ENCODE measurements at regions not wholly inside any gene's neighbourhood (a gene's known extent, or its start where the extent isn't known, plus 50 kb on each side); places are given as distances from the start of the nearest gene placed in this dataset.

DNA sequence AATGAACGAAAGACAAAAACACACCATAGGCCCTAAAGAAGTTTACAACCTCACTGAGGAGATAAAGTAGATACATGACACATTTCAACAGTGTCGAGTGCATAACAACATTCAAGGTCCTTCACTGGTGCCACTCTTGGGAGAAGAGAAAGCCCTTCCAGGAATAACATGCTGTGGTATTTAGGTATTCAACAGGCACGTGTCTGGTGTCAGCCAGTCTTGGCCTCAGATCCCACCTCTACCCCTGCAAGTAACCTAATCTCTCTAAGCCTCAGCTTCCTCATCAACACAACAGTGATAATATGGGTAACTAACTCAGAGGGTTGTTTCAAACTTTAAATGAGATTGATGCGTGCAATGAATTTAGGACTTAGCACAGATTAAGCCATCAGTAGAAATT, 235.0 kb upstream of the ZC3H12C start:
- no peaks in the 10 kb centered on the region for H3K36me3 ChIP-seq (ENCODE audit: insufficient read depth, low read length)
- Mint-ChIP-seq H3K4me3 (no peak overlapping the region), H3K9me3 (no peaks in the 10 kb centered on the region), H3K27ac (no peak overlapping the region), H3K4me1 (ENCODE audit: low read depth) (no peaks in the 10 kb centered on the region), H3K27me3 (no peaks in the 10 kb centered on the region), H3K36me3 (ENCODE audit: low read depth) (no peaks in the 10 kb centered on the region)
- no peaks in the 10 kb centered on the region for H3K27me3 ChIP-seq (ENCODE audit: control insufficient read depth in 1 of 2, insufficient read depth in 2 of 2, low read length in 2 of 2)
- ChIA-PET CTCF (no interaction called here), POLR2A (no interaction called here)
- no peak overlapping the region for H3K27ac ChIP-seq (ENCODE audit: low read depth in 1 of 2, low read length in 2 of 2)
- DNase-seq, result no peak
- TF ChIP-seq, protein P1, sequence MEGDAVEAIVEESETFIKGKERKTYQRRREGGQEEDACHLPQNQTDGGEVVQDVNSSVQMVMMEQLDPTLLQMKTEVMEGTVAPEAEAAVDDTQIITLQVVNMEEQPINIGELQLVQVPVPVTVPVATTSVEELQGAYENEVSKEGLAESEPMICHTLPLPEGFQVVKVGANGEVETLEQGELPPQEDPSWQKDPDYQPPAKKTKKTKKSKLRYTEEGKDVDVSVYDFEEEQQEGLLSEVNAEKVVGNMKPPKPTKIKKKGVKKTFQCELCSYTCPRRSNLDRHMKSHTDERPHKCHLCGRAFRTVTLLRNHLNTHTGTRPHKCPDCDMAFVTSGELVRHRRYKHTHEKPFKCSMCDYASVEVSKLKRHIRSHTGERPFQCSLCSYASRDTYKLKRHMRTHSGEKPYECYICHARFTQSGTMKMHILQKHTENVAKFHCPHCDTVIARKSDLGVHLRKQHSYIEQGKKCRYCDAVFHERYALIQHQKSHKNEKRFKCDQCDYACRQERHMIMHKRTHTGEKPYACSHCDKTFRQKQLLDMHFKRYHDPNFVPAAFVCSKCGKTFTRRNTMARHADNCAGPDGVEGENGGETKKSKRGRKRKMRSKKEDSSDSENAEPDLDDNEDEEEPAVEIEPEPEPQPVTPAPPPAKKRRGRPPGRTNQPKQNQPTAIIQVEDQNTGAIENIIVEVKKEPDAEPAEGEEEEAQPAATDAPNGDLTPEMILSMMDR (IDR thresholded peaks at IDR 0.05), result no peak
- intact Hi-C loops (cut with DNase I, micrococcal nuclease), result no loop called here
- H3K4me3 ChIP-seq (ENCODE audit: low read length), result no peak overlapping the region
- no peaks in the 10 kb centered on the region for H3K9me3 ChIP-seq (ENCODE audit: control insufficient read depth in 1 of 2, insufficient read depth in 1 of 2, low read length in 2 of 2)
- H3K4me1 ChIP-seq (ENCODE audit: insufficient read depth, low read length), result no peaks in the 10 kb centered on the region
- ATAC-seq (ENCODE audit: poor library complexity), result no peak

DNA sequence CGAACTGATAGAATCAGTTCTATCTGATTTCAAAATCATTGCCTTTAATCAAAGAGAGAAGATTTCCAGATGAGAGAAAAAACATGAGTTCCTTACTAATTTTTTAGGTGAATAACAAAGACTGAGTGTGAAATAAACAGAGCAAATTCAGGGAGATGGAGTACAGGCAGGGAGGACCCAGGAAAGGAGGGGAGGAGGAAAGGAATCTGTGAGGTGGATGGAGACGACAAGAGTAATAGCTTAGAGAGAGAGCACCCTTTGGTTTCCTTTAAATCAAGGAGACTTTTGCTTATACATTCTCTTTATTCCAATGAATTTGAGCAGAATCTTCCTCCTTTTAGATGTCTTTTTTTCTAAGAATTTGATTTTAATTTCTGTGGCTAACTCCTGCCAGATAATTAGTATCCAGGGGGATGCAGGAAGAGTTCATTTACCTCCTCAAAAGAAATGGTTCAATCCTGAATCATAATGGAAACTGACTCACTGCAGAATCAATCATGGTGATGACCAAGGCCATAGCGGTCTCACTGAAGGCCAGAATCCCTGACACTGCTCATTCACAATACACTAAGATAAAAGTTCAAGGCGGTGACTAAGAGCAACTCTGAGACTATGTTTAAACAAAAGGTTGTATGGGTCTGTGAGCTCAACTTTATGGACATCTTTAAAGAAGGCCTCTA, 234.0 kb upstream of the ZC3H12C start:
- no peaks in the 10 kb centered on the region for H3K4me1 Mint-ChIP-seq (ENCODE audit: low read depth)
- CTCF ChIA-PET, result interaction anchor here (1.2 kb wide), 1 partner anchor 9 kb away, joined by 4 read pairs; no protein-coding TSS in a partner anchor
- H3K27me3 Mint-ChIP-seq, result no peaks in the 10 kb centered on the region
- TF ChIP-seq, protein P1 (IDR thresholded peaks at IDR 0.05), result no peak
- DNase-seq (no peak), ATAC-seq (ENCODE audit: poor library complexity) (no peak)
- POLR2A ChIA-PET, result no interaction called here
- Histone ChIP-seq H3K27me3 (ENCODE audit: control insufficient read depth in 1 of 2, insufficient read depth in 2 of 2, low read length in 2 of 2) (no peaks in the 10 kb centered on the region), H3K4me1 (ENCODE audit: insufficient read depth, low read length) (no peaks in the 10 kb centered on the region), H3K9me3 (ENCODE audit: control insufficient read depth in 1 of 2, insufficient read depth in 1 of 2, low read length in 2 of 2) (no peaks in the 10 kb centered on the region), H3K27ac (ENCODE audit: low read depth in 1 of 2, low read length in 2 of 2) (no peak overlapping the region), H3K4me3 (ENCODE audit: low read length) (no peak overlapping the region), H3K36me3 (ENCODE audit: insufficient read depth, low read length) (no peaks in the 10 kb centered on the region)
- H3K9me3 Mint-ChIP-seq, result no peaks in the 10 kb centered on the region
- H3K36me3 Mint-ChIP-seq (ENCODE audit: low read depth), result no peaks in the 10 kb centered on the region
- no peak overlapping the region for H3K27ac Mint-ChIP-seq
- no peak overlapping the region for H3K4me3 Mint-ChIP-seq
- intact Hi-C loops (cut with DNase I, micrococcal nuclease), result no loop called here

DNA sequence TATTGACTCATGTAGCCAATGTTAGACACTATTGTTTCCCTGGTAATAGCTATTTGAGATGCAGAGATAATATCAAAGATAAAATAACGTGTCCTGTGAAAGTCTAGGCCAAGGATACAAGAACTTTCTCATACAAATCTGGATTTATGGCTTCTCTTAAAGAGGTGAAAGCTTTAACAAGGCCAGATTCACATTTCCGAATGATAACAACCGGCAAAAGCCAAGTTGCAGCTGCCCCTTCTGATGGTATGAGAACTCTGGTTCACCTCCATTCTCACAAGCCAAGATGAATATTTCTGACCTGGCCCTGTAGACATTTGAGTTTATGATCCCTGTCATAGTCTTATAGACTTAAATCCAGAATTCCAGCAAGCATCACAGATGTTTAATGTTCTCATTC, 230.4 kb upstream of the ZC3H12C start:
- intact Hi-C loops (cut with DNase I, micrococcal nuclease), result no loop called here
- no peak overlapping the region for H3K4me3 ChIP-seq (ENCODE audit: low read length)
- no peaks in the 10 kb centered on the region for H3K4me1 Mint-ChIP-seq (ENCODE audit: low read depth)
- H3K4me1 ChIP-seq (ENCODE audit: insufficient read depth, low read length), result no peaks in the 10 kb centered on the region
- no peak overlapping the region for H3K27ac Mint-ChIP-seq
- H3K27me3 Mint-ChIP-seq, result no peaks in the 10 kb centered on the region
- ChIA-PET CTCF (no interaction called here), POLR2A (no interaction called here)
- H3K27ac ChIP-seq (ENCODE audit: low read depth in 1 of 2, low read length in 2 of 2), result no peak overlapping the region
- H3K9me3 Mint-ChIP-seq, result no peaks in the 10 kb centered on the region
- TF ChIP-seq, protein P1 (IDR thresholded peaks at IDR 0.05), result no peak
- no peaks in the 10 kb centered on the region for H3K27me3 ChIP-seq (ENCODE audit: control insufficient read depth in 1 of 2, insufficient read depth in 2 of 2, low read length in 2 of 2)
- H3K36me3 ChIP-seq (ENCODE audit: insufficient read depth, low read length), result no peaks in the 10 kb centered on the region
- H3K4me3 Mint-ChIP-seq, result no peak overlapping the region
- no peaks in the 10 kb centered on the region for H3K36me3 Mint-ChIP-seq (ENCODE audit: low read depth)
- no peak for DNase-seq
- no peak for ATAC-seq (ENCODE audit: poor library complexity)
- H3K9me3 ChIP-seq (ENCODE audit: control insufficient read depth in 1 of 2, insufficient read depth in 1 of 2, low read length in 2 of 2), result no peaks in the 10 kb centered on the region
